ENCODE measurements at regions not wholly inside any gene's neighbourhood (a gene's known extent, or its start where the extent isn't known, plus 50 kb on each side); places are given as distances from the start of the nearest gene placed in this dataset.

DNA sequence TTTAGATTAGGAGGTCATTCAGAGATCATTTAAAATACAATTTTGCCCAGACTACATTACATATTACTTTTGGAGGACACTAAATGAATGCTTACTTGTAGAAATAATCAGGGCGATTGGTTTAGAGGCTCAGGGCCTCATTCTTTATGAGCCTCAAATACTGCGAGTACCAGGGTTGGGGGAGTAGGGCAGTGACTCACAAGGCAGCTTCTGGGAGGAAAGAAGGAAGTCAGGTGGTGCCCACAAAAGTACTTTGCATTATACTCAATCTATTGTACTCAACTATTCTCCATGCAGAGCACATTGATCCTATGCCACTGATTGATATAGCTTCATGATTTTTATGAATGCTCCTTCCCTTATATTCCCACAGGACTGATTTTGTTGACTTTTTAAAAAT is 166.9 kb downstream of the SOCS6 start:
- Histone ChIP-seq H3K4me3 (no peak overlapping the region), H3K27ac (no peak overlapping the region), H3K36me3 (no peaks in the 10 kb centered on the region), H3K9me3 (no peaks in the 10 kb centered on the region), H3K4me1 (no peaks in the 10 kb centered on the region), H3K27me3 (no peaks in the 10 kb centered on the region)
- no peak for TF ChIP-seq POLR2A (IDR thresholded peaks at IDR 0.05)
- TF ChIP-seq, protein P1, sequence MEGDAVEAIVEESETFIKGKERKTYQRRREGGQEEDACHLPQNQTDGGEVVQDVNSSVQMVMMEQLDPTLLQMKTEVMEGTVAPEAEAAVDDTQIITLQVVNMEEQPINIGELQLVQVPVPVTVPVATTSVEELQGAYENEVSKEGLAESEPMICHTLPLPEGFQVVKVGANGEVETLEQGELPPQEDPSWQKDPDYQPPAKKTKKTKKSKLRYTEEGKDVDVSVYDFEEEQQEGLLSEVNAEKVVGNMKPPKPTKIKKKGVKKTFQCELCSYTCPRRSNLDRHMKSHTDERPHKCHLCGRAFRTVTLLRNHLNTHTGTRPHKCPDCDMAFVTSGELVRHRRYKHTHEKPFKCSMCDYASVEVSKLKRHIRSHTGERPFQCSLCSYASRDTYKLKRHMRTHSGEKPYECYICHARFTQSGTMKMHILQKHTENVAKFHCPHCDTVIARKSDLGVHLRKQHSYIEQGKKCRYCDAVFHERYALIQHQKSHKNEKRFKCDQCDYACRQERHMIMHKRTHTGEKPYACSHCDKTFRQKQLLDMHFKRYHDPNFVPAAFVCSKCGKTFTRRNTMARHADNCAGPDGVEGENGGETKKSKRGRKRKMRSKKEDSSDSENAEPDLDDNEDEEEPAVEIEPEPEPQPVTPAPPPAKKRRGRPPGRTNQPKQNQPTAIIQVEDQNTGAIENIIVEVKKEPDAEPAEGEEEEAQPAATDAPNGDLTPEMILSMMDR (IDR thresholded peaks at IDR 0.05), result no peak
- intact Hi-C loops (cut with DNase I), result no loop called here
- no peak for ATAC-seq
- WGBS (ENCODE audit: insufficient coverage, low coverage, low lambda C conversion rate, missing lambda C conversion rate), result 73% methylated on average over 2 of the region's 2 CpGs
- no peak for DNase-seq

DNA sequence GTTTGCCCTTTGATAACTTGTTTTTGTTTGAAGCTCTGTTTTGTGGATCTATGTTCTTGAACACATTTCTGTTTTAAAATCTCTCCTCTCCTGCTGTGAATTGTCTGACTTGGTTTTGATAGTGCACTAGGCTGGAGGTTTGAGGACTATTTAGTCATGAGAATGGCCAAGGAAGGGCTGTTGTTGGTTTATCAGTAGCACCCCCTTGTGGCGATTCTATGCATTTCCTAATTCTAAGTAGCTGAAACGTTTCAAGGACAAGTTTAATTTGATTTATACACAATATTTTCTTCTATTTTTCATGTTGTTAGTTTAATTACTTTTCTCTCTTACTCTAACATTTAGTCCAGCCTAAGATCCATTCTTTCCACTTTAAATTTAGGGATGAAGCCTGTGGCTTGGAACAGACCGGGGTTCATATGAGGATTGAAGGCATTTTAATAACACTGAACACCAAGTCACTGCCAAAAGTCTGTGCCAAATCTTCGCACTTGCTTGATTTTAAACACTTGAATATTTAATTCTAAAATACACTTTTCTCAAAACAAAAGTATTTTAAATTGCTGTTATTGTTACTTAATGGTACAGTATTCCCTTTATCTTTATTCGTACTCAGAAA is 166.0 kb downstream of the SOCS6 start:
- 33% methylated on average over 5 of the region's 5 CpGs for WGBS (ENCODE audit: insufficient coverage, low coverage, low lambda C conversion rate, missing lambda C conversion rate)
- Histone ChIP-seq H3K36me3 (no peaks in the 10 kb centered on the region), H3K4me3 (no peak overlapping the region), H3K9me3 (no peaks in the 10 kb centered on the region), H3K4me1 (no peaks in the 10 kb centered on the region), H3K27ac (no peak overlapping the region), H3K27me3 (no peaks in the 10 kb centered on the region)
- ATAC-seq (peak; percentile 77 to 92 (median 87)), DNase-seq (no peak)
- intact Hi-C loops (cut with DNase I), result no loop called here
- TF ChIP-seq, protein P1 (IDR thresholded peaks at IDR 0.05), result peak; percentile 80 to 85 (median 82)
- TF ChIP-seq POLR2A (IDR thresholded peaks at IDR 0.05), result no peak

- Histone ChIP-seq H3K4me1 (no peaks in the 10 kb centered on the region), H3K27me3 (no peaks in the 10 kb centered on the region), H3K4me3 (no peak overlapping the region), H3K27ac (no peak overlapping the region), H3K9me3 (no peaks in the 10 kb centered on the region), H3K36me3 (no peaks in the 10 kb centered on the region)
- ATAC-seq (peak in 2 of 4 donors; percentile 39 to 62), DNase-seq (no peak)
- intact Hi-C loops (cut with DNase I), result no loop called here
- TF ChIP-seq, protein P1 (IDR thresholded peaks at IDR 0.05), result no peak
- TF ChIP-seq POLR2A (IDR thresholded peaks at IDR 0.05), result no peak
- 59% methylated on average over 10 of the region's 12 CpGs for WGBS (ENCODE audit: insufficient coverage, low coverage, low lambda C conversion rate, missing lambda C conversion rate)
Measured at GRCh38 chr18:70453058-70453775, 164.4 kb downstream of the SOCS6 start.

GRCh38 chr18:70452501-70452900 is 163.7 kb downstream of the SOCS6 start:
- Histone ChIP-seq H3K9me3 (no peaks in the 10 kb centered on the region), H3K27ac (no peak overlapping the region), H3K4me1 (no peaks in the 10 kb centered on the region), H3K36me3 (no peaks in the 10 kb centered on the region), H3K4me3 (no peak overlapping the region), H3K27me3 (no peaks in the 10 kb centered on the region)
- TF ChIP-seq, protein P1 (IDR thresholded peaks at IDR 0.05), result no peak
- TF ChIP-seq POLR2A (IDR thresholded peaks at IDR 0.05), result no peak
- intact Hi-C loops (cut with DNase I), result no loop called here
- DNase-seq, result no peak
- 69% methylated on average over 13 of the region's 14 CpGs for WGBS (ENCODE audit: insufficient coverage, low coverage, low lambda C conversion rate, missing lambda C conversion rate)
- ATAC-seq, result no peak

Data from right lobe of liver (tissue), 6 donors.